ENCODE measurements at regions not wholly inside any gene's neighbourhood (a gene's known extent, or its start where the extent isn't known, plus 50 kb on each side); places are given as distances from the start of the nearest gene placed in this dataset.
"Not testable (repeated sequence)": the region's sequence is repeated elsewhere in the genome, so short reads cannot be mapped to it uniquely, and the experiment has no call there.

- Histone ChIP-seq H3K36me3 (ENCODE audit: insufficient read depth, low read length) (no peaks in the 10 kb centered on the region), H4K20me1 (ENCODE audit: insufficient read depth, low read length) (no peaks in the 10 kb centered on the region), H3K27ac (ENCODE audit: low read length) (no peak overlapping the region), H3K9ac (ENCODE audit: low read depth, low read length) (no peak overlapping the region), H3K27me3 (ENCODE audit: insufficient read depth, low read length, poor library complexity) (no peaks in the 10 kb centered on the region), H3K9me3 (ENCODE audit: insufficient read depth, low read length, severe bottlenecking) (no peaks in the 10 kb centered on the region), H3K79me2 (ENCODE audit: insufficient read depth, low read length) (no peaks in the 10 kb centered on the region), H2AFZ (ENCODE audit: low read depth, low read length) (no peak overlapping the region), H3K4me1 (ENCODE audit: insufficient read depth, low read length) (no peaks in the 10 kb centered on the region), H3K4me2 (ENCODE audit: insufficient read depth, low read length) (no peak overlapping the region), H3K4me3 (ENCODE audit: low read depth in 1 of 2, low read length in 2 of 2) (no peak overlapping the region)
- no peak for DNase-seq
- TF ChIP-seq CTCF (IDR thresholded peaks at IDR 0.05; ENCODE audit: borderline replicate concordance, extremely low read depth, low read length, poor library complexity, severe bottlenecking) (no peak), EZH2 (IDR thresholded peaks at IDR 0.05; ENCODE audit: borderline replicate concordance, low read depth, low read length, severe bottlenecking) (no peak)
- ATAC-seq (ENCODE audit: insufficient read depth, low read depth), result no peak
Observed at GRCh38 chr2:84057917-84058560, 401.0 kb downstream of the SUCLG1 start.

- no peak for ATAC-seq (ENCODE audit: insufficient read depth, low read depth)
- no peak overlapping the region for H3K27ac ChIP-seq (ENCODE audit: low read length)
Observed at GRCh38 chr2:84055816-84056215, 403.3 kb downstream of the SUCLG1 start.

GRCh38 chr2:84054577-84054976 is 404.5 kb downstream of the SUCLG1 start:
- H2AFZ ChIP-seq (ENCODE audit: low read depth, low read length); H3K4me1 ChIP-seq (ENCODE audit: insufficient read depth, low read length); H3K27ac ChIP-seq (ENCODE audit: low read length); H3K9ac ChIP-seq (ENCODE audit: low read depth, low read length); H3K27me3 ChIP-seq (ENCODE audit: insufficient read depth, low read length, poor library complexity); H3K79me2 ChIP-seq (ENCODE audit: insufficient read depth, low read length); ATAC-seq (ENCODE audit: insufficient read depth, low read depth); H4K20me1 ChIP-seq (ENCODE audit: insufficient read depth, low read length); DNase-seq; H3K9me3 ChIP-seq (ENCODE audit: insufficient read depth, low read length, severe bottlenecking); H3K36me3 ChIP-seq (ENCODE audit: insufficient read depth, low read length); H3K4me2 ChIP-seq (ENCODE audit: insufficient read depth, low read length); H3K4me3 ChIP-seq (ENCODE audit: low read depth in 1 of 2, low read length in 2 of 2): not testable (repeated sequence)

More at GRCh38 chr2:84055816-84056215, 403.3 kb downstream of the SUCLG1 start:
- H3K4me1 ChIP-seq (ENCODE audit: insufficient read depth, low read length), result no peaks in the 10 kb centered on the region
- H3K79me2 ChIP-seq (ENCODE audit: insufficient read depth, low read length), result no peaks in the 10 kb centered on the region
- no peak for TF ChIP-seq EZH2 (IDR thresholded peaks at IDR 0.05; ENCODE audit: borderline replicate concordance, low read depth, low read length, severe bottlenecking)
- no peak for TF ChIP-seq CTCF (IDR thresholded peaks at IDR 0.05; ENCODE audit: borderline replicate concordance, extremely low read depth, low read length, poor library complexity, severe bottlenecking)
- H3K27me3 ChIP-seq (ENCODE audit: insufficient read depth, low read length, poor library complexity), result no peaks in the 10 kb centered on the region
- H3K4me3 ChIP-seq (ENCODE audit: low read depth in 1 of 2, low read length in 2 of 2), result no peak overlapping the region
- no peaks in the 10 kb centered on the region for H4K20me1 ChIP-seq (ENCODE audit: insufficient read depth, low read length)
- no peaks in the 10 kb centered on the region for H3K36me3 ChIP-seq (ENCODE audit: insufficient read depth, low read length)
- H3K4me2 ChIP-seq (ENCODE audit: insufficient read depth, low read length), result no peak overlapping the region
- H3K9me3 ChIP-seq (ENCODE audit: insufficient read depth, low read length, severe bottlenecking), result no peaks in the 10 kb centered on the region
- H2AFZ ChIP-seq (ENCODE audit: low read depth, low read length), result no peak overlapping the region
- DNase-seq, result no peak
- H3K9ac ChIP-seq (ENCODE audit: low read depth, low read length), result no peak overlapping the region

- DNase-seq (no peak), ATAC-seq (ENCODE audit: insufficient read depth, low read depth) (no peak)
- Histone ChIP-seq H3K9me3 (ENCODE audit: insufficient read depth, low read length, severe bottlenecking) (no peaks in the 10 kb centered on the region), H3K4me3 (ENCODE audit: low read depth in 1 of 2, low read length in 2 of 2) (no peak overlapping the region), H3K79me2 (ENCODE audit: insufficient read depth, low read length) (no peaks in the 10 kb centered on the region), H3K27ac (ENCODE audit: low read length) (no peak overlapping the region), H3K9ac (ENCODE audit: low read depth, low read length) (no peak overlapping the region), H4K20me1 (ENCODE audit: insufficient read depth, low read length) (no peaks in the 10 kb centered on the region), H2AFZ (ENCODE audit: low read depth, low read length) (no peak overlapping the region), H3K36me3 (ENCODE audit: insufficient read depth, low read length) (no peaks in the 10 kb centered on the region), H3K4me1 (ENCODE audit: insufficient read depth, low read length) (no peaks in the 10 kb centered on the region), H3K27me3 (ENCODE audit: insufficient read depth, low read length, poor library complexity) (no peaks in the 10 kb centered on the region), H3K4me2 (ENCODE audit: insufficient read depth, low read length) (no peak overlapping the region)
- TF ChIP-seq CTCF (IDR thresholded peaks at IDR 0.05; ENCODE audit: borderline replicate concordance, extremely low read depth, low read length, poor library complexity, severe bottlenecking), result no peak
- TF ChIP-seq EZH2 (IDR thresholded peaks at IDR 0.05; ENCODE audit: borderline replicate concordance, low read depth, low read length, severe bottlenecking), result no peak
Observed at GRCh38 chr2:84052913-84053312, 406.2 kb downstream of the SUCLG1 start.
